Epithelial cell of esophagus (primary cell): ENCODE measurements at regions not wholly inside any gene's neighbourhood (a gene's known extent, or its start where the extent isn't known, plus 50 kb on each side); places are given as distances from the start of the nearest gene placed in this dataset.
"Not testable (repeated sequence)": the region's sequence is repeated elsewhere in the genome, so short reads cannot be mapped to it uniquely, and the experiment has no call there.

ENCODE experiments used
- DNase-seq: peaks from one replicate; pipeline ENCODE4 v3.0.0; 2010; ENCODE audit warnings: low read depth
- H3K4me3 ChIP-seq: 2 replicates; pipeline ENCODE4 v1.5.1; 2011; ENCODE audit warnings: mild to moderate bottlenecking, low read length, control low read depth
- TF ChIP-seq, protein P1 (sequence below): IDR thresholded peaks from 2 replicates; pipeline ENCODE4 v1.5.1; 2011; ENCODE audit warnings: low read depth, mild to moderate bottlenecking, low read length, control low read depth, inconsistent platforms; ENCODE audit not compliant: insufficient read depth; ENCODE audit errors: missing control alignments

GRCh38 chr17:31604936-31605335 is 213.5 kb downstream of the RAB11FIP4 start:
- TF ChIP-seq, protein P1, sequence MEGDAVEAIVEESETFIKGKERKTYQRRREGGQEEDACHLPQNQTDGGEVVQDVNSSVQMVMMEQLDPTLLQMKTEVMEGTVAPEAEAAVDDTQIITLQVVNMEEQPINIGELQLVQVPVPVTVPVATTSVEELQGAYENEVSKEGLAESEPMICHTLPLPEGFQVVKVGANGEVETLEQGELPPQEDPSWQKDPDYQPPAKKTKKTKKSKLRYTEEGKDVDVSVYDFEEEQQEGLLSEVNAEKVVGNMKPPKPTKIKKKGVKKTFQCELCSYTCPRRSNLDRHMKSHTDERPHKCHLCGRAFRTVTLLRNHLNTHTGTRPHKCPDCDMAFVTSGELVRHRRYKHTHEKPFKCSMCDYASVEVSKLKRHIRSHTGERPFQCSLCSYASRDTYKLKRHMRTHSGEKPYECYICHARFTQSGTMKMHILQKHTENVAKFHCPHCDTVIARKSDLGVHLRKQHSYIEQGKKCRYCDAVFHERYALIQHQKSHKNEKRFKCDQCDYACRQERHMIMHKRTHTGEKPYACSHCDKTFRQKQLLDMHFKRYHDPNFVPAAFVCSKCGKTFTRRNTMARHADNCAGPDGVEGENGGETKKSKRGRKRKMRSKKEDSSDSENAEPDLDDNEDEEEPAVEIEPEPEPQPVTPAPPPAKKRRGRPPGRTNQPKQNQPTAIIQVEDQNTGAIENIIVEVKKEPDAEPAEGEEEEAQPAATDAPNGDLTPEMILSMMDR: no peak
- no peak for DNase-seq
- H3K4me3 ChIP-seq: no peak overlapping the region

DNA sequence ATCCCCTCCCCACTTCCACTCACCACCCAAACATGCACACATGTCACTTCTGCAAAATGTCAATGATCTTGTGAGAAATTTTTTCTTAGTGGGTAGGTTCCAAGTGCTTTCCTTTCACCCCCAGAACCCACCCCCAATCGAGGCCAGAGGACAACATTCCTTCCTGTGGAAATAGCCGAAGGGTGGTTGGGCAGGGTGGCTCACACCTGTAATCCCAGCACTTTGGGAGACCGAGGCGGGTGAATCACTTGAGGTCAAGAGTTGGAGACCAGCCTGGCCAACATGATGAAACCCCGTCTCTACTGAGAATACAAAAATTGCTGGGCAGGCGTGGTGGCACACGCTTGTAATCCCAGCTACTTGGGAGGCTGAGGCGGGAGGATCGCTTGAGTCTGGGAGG is 208.7 kb downstream of the RAB11FIP4 start:
- DNase-seq, H3K4me3 ChIP-seq: not testable (repeated sequence)

- TF ChIP-seq, protein P1: no peak
- H3K4me3 ChIP-seq: no peak overlapping the region
- no peak for DNase-seq
Measured at GRCh38 chr17:31598921-31599571, 207.6 kb downstream of the RAB11FIP4 start.

GRCh38 chr17:31598399-31598782 is 206.9 kb downstream of the RAB11FIP4 start:
- TF ChIP-seq, protein P1: no peak
- no peak overlapping the region for H3K4me3 ChIP-seq
- DNase-seq: no peak

- DNase-seq: no peak
- H3K4me3 ChIP-seq: no peak overlapping the region
- TF ChIP-seq, protein P1: no peak
Measured at GRCh38 chr17:31597646-31598398, 206.3 kb downstream of the RAB11FIP4 start.

- no peak overlapping the region for H3K4me3 ChIP-seq
- peak; percentile 97 for DNase-seq
Measured at GRCh38 chr17:31596382-31597323, 205.2 kb downstream of the RAB11FIP4 start.

More at GRCh38 chr17:31596382-31597323, 205.2 kb downstream of the RAB11FIP4 start:
- TF ChIP-seq, protein P1: no peak
